ENCODE measurements at regions not wholly inside any gene's neighbourhood (a gene's known extent, or its start where the extent isn't known, plus 50 kb on each side); places are given as distances from the start of the nearest gene placed in this dataset.

- no peak for TF ChIP-seq CTCF (IDR thresholded peaks at IDR 0.05; ENCODE audit: control extremely low read depth, extremely low read depth, low read depth, missing control alignments)
- CTCF ChIA-PET: no interaction called here
- DNase-seq (ENCODE audit: extremely low spot score): no peak
- POLR2A ChIA-PET: no interaction called here
Measured at GRCh38 chr3:20583648-20584047, 397.6 kb upstream of the SGO1 start.

DNA sequence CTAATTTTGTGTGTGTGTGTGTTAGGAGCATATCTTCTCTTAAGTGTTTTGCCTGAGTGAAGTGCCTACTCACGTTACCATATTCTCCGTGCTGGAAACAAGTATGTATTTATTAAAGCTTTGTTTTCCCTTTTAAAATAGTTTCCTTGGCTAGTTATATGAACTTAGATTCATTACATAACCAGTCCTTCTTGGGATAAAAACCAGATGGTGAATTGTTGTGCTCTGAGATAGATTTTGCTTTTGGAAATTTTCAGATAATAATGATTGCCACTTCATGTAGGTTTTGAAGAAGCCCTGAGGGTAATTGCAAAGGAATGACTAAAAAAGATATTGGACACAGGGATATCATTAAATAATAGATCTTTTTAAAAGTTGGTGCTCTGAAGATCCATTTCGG, 390.2 kb upstream of the SGO1 start:
- no peak for DNase-seq (ENCODE audit: extremely low spot score)
- TF ChIP-seq CTCF (IDR thresholded peaks at IDR 0.05; ENCODE audit: control extremely low read depth, extremely low read depth, low read depth, missing control alignments): no peak
- ChIA-PET CTCF (interaction anchor here (0.9 to 1.5 kb wide), 2 partner anchors 13 to 14 kb away, joined by 3 to 4 read pairs; no protein-coding TSS in a partner anchor), POLR2A (no interaction called here)

DNA sequence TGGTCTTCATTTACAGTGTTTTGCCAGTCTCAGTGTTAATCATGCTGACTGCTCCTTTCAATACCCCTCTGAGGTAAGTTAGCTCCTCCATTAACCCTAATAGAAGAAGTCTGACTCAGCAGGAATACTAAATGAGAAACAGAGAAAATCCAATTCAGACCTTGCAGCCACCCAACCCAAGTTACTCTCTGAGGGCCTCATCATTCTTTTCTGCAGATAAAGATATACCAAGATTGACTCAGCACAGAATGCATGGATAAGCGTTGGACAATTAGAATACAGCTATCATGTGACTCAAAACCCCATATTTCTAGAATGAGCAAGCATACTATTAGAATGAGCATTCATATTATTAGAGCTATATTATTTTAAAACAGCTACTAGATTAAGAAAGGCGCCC, 389.1 kb upstream of the SGO1 start:
- CTCF ChIA-PET: interaction anchor here (0.9 to 1.5 kb wide), 3 partner anchors 10 to 14 kb away, joined by 3 to 4 read pairs (median 3); no protein-coding TSS in a partner anchor
- POLR2A ChIA-PET: no interaction called here
- no peak for DNase-seq (ENCODE audit: extremely low spot score)
- TF ChIP-seq CTCF (IDR thresholded peaks at IDR 0.05; ENCODE audit: control extremely low read depth, extremely low read depth, low read depth, missing control alignments): no peak

DNA sequence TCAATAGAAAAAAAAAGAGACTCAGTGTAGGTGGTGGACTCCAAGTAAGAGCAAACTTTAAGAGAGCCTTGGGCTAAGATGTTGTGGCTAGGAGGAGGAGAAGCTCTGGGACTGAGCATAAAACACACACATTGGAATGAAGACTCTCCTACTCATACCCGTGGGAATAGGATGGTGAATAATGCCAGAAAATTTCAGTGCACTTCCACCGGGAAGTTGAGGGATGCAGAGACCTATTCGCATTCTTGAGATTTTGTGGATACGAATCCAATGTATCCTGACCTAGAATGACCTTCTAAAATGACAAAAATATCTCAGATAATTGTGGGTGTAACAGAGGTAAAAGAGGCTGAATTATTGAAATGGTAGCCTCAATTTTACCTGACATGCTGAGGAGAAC, 388.7 kb upstream of the SGO1 start:
- no peak for TF ChIP-seq CTCF (IDR thresholded peaks at IDR 0.05; ENCODE audit: control extremely low read depth, extremely low read depth, low read depth, missing control alignments)
- CTCF ChIA-PET: interaction anchor here (1.3 to 1.5 kb wide), 2 partner anchors 10 to 14 kb away, joined by 3 to 4 read pairs; no protein-coding TSS in a partner anchor
- POLR2A ChIA-PET: no interaction called here
- no peak for DNase-seq (ENCODE audit: extremely low spot score)

- no peak for TF ChIP-seq CTCF (IDR thresholded peaks at IDR 0.05; ENCODE audit: control extremely low read depth, extremely low read depth, low read depth, missing control alignments)
- POLR2A ChIA-PET: no interaction called here
- DNase-seq (ENCODE audit: extremely low spot score): no peak
- CTCF ChIA-PET: no interaction called here
Measured at GRCh38 chr3:20573175-20573574, 387.2 kb upstream of the SGO1 start.

- DNase-seq (ENCODE audit: extremely low spot score): no peak
- ChIA-PET CTCF (no interaction called here), POLR2A (no interaction called here)
- no peak for TF ChIP-seq CTCF (IDR thresholded peaks at IDR 0.05; ENCODE audit: control extremely low read depth, extremely low read depth, low read depth, missing control alignments)
Measured at GRCh38 chr3:20572473-20572872, 386.5 kb upstream of the SGO1 start.

- TF ChIP-seq CTCF (IDR thresholded peaks at IDR 0.05; ENCODE audit: control extremely low read depth, extremely low read depth, low read depth, missing control alignments): no peak
- DNase-seq (ENCODE audit: extremely low spot score): no peak
- POLR2A ChIA-PET: no interaction called here
- CTCF ChIA-PET: interaction anchor here (2.0 kb wide), 1 partner anchor 9 kb away, joined by 7 read pairs; no protein-coding TSS in a partner anchor
Measured at GRCh38 chr3:20569310-20569709, 383.3 kb upstream of the SGO1 start.

Data from GM10248 (cell line).